Mucosa of descending colon (tissue), 3 donors: ENCODE measurements at regions not wholly inside any gene's neighbourhood (a gene's known extent, or its start where the extent isn't known, plus 50 kb on each side); places are given as distances from the start of the nearest gene placed in this dataset.
A peak's percentile ranks its signal among the peaks of the same experiment; 100 is the strongest.

Experiments
- ATAC-seq: fragments of 200-7000 bp; cut with Tn5 transposase; one replicate; pipeline ENCODE4 v1.9.1; 2020; ENCODE audit warnings: mild to moderate bottlenecking, moderate library complexity
- DNase-seq, 3 donors: peaks; one replicate each; pipeline ENCODE4 v3.0.0-alpha.2; 2020
- H3K36me3 ChIP-seq: fragments of 200-600 bp; one replicate; pipeline ENCODE4 v1.8.0; 2021; ENCODE audit warnings: low read depth, mild to moderate bottlenecking
- H3K4me1 ChIP-seq: fragments of 200-600 bp; one replicate; pipeline ENCODE4 v1.8.0; 2021; ENCODE audit warnings: low read depth, mild to moderate bottlenecking
- H3K4me3 ChIP-seq: fragments of 200-600 bp; one replicate; pipeline ENCODE4 v1.8.0; 2021; ENCODE audit warnings: mild to moderate bottlenecking
- H3K9me3 ChIP-seq: fragments of 200-600 bp; one replicate; pipeline ENCODE4 v1.8.0; 2021; ENCODE audit warnings: mild to moderate bottlenecking
- intact Hi-C, 2 donors: fragments of 100-400 bp; cut with DNase I in 1 of 2; cut with micrococcal nuclease in 1 of 2; formaldehyde crosslinking; loops; one replicate each; pipeline versions ENCODE4 v1.11.0 to v1.11.1; 2022; cut with DNase I, micrococcal nuclease
- TF ChIP-seq, protein P1 (sequence below): fragments of 200-600 bp; IDR thresholded peaks from one replicate; pipeline ENCODE4 v1.8.0; 2022; ENCODE audit warnings: antibody characterized with exemption, mild to moderate bottlenecking
- donor health status: DM: no; HTN: no; CAD: no; lungs with moderate emphysema.
- donor health status: DM: no; HTN: no; CAD: no.
- donor health status: DM: no; HTN: yes; CAD: no.

DNA sequence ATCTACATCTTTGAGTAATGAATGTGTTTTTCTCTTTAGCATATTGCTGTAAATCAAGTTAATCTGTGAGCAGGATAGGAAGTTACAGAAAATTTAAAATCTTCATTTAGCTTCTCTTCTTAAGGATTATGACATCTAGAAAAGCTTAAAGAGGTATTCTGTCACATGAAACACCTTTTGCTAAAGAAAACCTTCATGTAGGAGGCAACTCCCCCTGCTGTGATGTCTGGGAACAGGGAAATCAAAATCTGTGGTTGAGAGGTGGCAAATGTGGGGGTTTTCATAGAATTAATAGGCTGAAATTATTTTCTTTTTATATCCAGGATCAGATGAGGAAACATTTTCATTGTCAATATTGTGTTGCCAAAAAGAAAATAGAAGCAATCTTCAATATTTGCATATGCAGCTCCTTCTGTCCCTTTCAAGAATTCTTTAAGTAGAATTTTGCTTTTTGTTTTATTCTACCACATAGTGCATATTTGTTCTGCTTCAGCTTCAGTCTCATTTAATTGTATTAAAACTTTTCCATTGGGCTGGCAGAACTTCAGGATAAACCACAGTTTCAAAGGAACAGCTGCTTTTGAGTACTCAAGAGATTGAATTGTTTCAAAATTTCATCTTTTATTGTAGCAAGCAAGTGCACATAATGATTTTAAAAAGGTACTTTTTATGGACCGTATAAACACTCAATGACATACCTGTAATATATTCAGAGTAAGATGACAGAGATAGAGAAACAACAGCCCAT lies 128.4 kb downstream of the RAP2B start:
- H3K9me3 ChIP-seq = no peaks in the 10 kb centered on the region
- H3K36me3 ChIP-seq = no peaks in the 10 kb centered on the region
- TF ChIP-seq, protein P1, sequence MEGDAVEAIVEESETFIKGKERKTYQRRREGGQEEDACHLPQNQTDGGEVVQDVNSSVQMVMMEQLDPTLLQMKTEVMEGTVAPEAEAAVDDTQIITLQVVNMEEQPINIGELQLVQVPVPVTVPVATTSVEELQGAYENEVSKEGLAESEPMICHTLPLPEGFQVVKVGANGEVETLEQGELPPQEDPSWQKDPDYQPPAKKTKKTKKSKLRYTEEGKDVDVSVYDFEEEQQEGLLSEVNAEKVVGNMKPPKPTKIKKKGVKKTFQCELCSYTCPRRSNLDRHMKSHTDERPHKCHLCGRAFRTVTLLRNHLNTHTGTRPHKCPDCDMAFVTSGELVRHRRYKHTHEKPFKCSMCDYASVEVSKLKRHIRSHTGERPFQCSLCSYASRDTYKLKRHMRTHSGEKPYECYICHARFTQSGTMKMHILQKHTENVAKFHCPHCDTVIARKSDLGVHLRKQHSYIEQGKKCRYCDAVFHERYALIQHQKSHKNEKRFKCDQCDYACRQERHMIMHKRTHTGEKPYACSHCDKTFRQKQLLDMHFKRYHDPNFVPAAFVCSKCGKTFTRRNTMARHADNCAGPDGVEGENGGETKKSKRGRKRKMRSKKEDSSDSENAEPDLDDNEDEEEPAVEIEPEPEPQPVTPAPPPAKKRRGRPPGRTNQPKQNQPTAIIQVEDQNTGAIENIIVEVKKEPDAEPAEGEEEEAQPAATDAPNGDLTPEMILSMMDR = no peak
- intact Hi-C loops = loop anchor here in 1 of 2 donors (2.0 kb wide), 1 partner anchor 304 kb away; no protein-coding TSS in a partner anchor
- H3K4me3 ChIP-seq = no peak overlapping the region
- ATAC-seq (no peak), DNase-seq (peak in 1 of 3 donors; percentile 25)
- H3K4me1 ChIP-seq = no peaks in the 10 kb centered on the region

DNA sequence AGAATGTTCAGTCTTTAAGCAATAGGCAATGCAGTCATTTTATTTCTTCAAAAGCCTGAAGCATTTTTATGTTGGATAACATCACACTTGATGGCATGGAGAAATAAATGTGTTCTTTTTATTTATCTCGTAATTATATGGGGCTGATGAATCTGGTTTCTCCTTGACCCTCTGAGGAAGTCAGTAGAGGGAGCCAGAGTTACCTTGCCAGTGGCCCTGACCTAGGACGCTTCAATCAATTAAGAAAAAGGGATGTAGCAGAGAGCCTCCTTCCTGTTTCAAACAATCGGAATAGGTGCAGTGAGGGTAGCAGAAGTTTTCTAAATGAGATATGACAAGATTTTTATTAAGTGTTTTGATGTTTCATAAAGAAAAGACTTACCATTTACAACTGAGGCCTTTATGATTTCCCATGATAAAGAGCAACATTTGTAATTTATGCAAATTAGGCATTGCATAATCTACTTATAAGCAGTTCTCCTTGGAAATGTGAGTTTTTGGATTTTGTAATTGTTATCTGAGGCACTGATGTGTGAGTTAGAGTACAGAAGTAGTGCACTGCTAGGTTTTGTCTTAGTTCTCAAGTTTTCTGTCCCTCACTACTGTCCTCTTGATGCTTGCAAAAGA lies 129.1 kb downstream of the RAP2B start:
- intact Hi-C loops = loop anchor here in 1 of 2 donors (2.0 kb wide), 1 partner anchor 304 kb away; no protein-coding TSS in a partner anchor
- no peak overlapping the region for H3K4me3 ChIP-seq
- peak in 1 of 3 donors; percentile 37 for DNase-seq
- H3K4me1 ChIP-seq = no peaks in the 10 kb centered on the region
- no peaks in the 10 kb centered on the region for H3K36me3 ChIP-seq
- TF ChIP-seq, protein P1 = no peak
- ATAC-seq = peak; percentile 54
- no peaks in the 10 kb centered on the region for H3K9me3 ChIP-seq

DNA sequence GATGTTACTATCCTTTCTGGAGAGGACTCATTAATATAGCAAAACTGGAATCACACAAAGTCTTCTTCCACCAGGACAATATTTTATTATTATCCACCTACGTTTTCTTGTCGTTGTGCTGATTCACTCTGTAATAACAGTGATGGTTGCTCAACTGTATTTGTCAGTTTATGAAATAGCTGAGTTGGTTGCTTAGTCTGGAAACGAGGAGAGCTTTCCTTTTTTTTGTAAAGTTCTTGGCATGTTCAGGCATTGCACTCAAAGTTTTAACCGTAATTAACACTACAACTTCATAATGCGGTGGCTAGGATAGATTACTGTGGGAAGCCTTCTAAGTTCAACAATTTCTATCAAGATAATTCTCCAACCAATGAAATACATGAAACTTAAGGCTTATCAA lies 131.2 kb downstream of the RAP2B start:
- no peak for ATAC-seq
- intact Hi-C loops = no loop called here
- H3K4me3 ChIP-seq = no peak overlapping the region
- H3K36me3 ChIP-seq = no peaks in the 10 kb centered on the region
- H3K9me3 ChIP-seq = no peaks in the 10 kb centered on the region
- TF ChIP-seq, protein P1 = no peak
- H3K4me1 ChIP-seq = no peaks in the 10 kb centered on the region
- no peak for DNase-seq

DNA sequence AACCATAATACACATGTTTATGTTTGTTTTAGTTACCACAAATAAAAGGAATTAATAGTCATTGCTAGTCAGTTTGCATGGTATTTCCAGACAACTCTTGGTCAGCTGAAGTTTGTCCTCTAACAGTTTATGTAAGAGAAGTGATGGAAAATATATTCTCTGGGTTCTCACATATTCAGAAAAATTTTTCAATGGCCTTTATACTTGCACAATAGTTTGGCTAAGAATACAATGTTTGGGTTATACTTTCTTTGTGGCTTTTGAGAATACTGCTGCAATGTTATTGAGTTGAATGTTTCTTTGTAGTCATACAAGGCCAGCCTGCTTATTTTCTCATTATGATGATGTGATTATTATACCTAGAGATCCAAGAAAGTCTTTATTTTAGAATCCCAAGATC lies 133.9 kb downstream of the RAP2B start:
- intact Hi-C loops = no loop called here
- H3K36me3 ChIP-seq = no peaks in the 10 kb centered on the region
- H3K4me1 ChIP-seq = no peaks in the 10 kb centered on the region
- TF ChIP-seq, protein P1 = no peak
- ATAC-seq (no peak), DNase-seq (no peak)
- no peaks in the 10 kb centered on the region for H3K9me3 ChIP-seq
- H3K4me3 ChIP-seq = no peak overlapping the region

DNA sequence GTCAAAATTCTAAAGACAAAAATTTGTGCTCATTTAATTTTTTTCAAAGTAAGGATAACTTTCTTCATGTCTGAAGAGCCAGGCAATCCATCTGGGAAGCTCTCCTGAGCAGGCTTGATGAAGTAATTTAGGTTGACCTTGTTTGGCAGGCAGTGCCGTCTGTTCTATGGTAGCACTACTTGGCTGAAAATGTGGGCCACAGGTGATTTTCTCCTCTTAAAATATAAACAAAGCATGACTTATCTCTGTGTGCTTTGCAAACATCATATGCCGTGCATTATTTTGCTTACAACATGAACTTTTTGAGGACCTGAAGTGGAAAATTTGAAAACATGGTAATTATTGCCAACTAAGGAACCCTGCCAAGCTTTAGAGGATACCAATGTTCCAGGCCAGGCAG lies 143.2 kb downstream of the RAP2B start:
- H3K4me1 ChIP-seq = no peaks in the 10 kb centered on the region
- H3K9me3 ChIP-seq = no peaks in the 10 kb centered on the region
- no peaks in the 10 kb centered on the region for H3K36me3 ChIP-seq
- no peak overlapping the region for H3K4me3 ChIP-seq
- DNase-seq (no peak), ATAC-seq (no peak)
- intact Hi-C loops = no loop called here
- TF ChIP-seq, protein P1 = no peak
